Smooth muscle cell (in vitro differentiated cells): ENCODE measurements at regions not wholly inside any gene's neighbourhood (a gene's known extent, or its start where the extent isn't known, plus 50 kb on each side); places are given as distances from the start of the nearest gene placed in this dataset.

Experiments
- DNase-seq: peaks from one replicate; lab custom pipeline; 2025; ENCODE audit not compliant: unreplicated experiment; lab: John Stamatoyannopoulos, UW
- H2AFZ ChIP-seq: fragments of 200-600 bp; sonication (generic); 2 replicates; pipeline ENCODE4 v1.6.0; 2016; ENCODE audit warnings: antibody characterized with exemption, low read depth, mild to moderate bottlenecking
- H3F3A ChIP-seq: fragments of 200-600 bp; sonication (generic); 2 replicates; pipeline ENCODE4 v1.6.0; 2017; ENCODE audit warnings: antibody characterized with exemption, low read depth
- H3K27ac ChIP-seq: fragments of 200-600 bp; sonication (generic); 2 replicates; pipeline ENCODE4 v1.5.1; 2016; ENCODE audit warnings: low read depth, mild to moderate bottlenecking
- H3K27me3 ChIP-seq: fragments of 200-600 bp; sonication (generic); 2 replicates; pipeline ENCODE4 v1.6.1; 2016; ENCODE audit warnings: low read depth, mild to moderate bottlenecking
- H3K36me3 ChIP-seq: fragments of 200-600 bp; sonication (generic); 2 replicates; pipeline ENCODE4 v1.5.1; 2016; ENCODE audit warnings: low read depth
- H3K4me1 ChIP-seq: fragments of 200-600 bp; sonication (generic); 2 replicates; pipeline ENCODE4 v1.5.1; 2016; ENCODE audit warnings: low read depth
- H3K4me2 ChIP-seq: fragments of 200-600 bp; sonication (generic); 2 replicates; pipeline ENCODE4 v1.6.0; 2016; ENCODE audit warnings: mild to moderate bottlenecking
- H3K4me3 ChIP-seq: fragments of 200-600 bp; sonication (generic); 2 replicates; pipeline ENCODE4 v1.5.1; 2016; ENCODE audit warnings: mild to moderate bottlenecking
- H3K79me2 ChIP-seq: fragments of 200-600 bp; sonication (generic); 2 replicates; pipeline ENCODE4 v1.6.0; 2016; ENCODE audit warnings: low read depth, mild to moderate bottlenecking
- H3K9ac ChIP-seq: fragments of 200-600 bp; sonication (generic); 2 replicates; pipeline ENCODE4 v1.6.0; 2016; ENCODE audit warnings: low read depth
- H3K9me3 ChIP-seq: fragments of 200-600 bp; sonication (generic); replicated peaks from 2 replicates; pipeline ENCODE4 v1.5.1; 2016; ENCODE audit warnings: low read depth
- H4K20me1 ChIP-seq: fragments of 200-600 bp; sonication (generic); 2 replicates; pipeline ENCODE4 v1.6.0; 2016; ENCODE audit warnings: low read depth
- WGBS: methylation state at CpG from one replicate; pipeline ENCODE4 v1.1.7; 2016; ENCODE audit warnings: low lambda C conversion rate; 5-methylcytosine and 5-hydroxymethylcytosine counted together
- TF ChIP-seq, protein P1 (sequence below): fragments of 200-600 bp; sonication (generic); IDR thresholded peaks from 2 replicates; pipeline ENCODE4 v1.5.1; 2017; ENCODE audit warnings: borderline replicate concordance, mild to moderate bottlenecking, antibody characterized with exemption; ENCODE audit not compliant: insufficient read depth, poor library complexity, severe bottlenecking

- Histone ChIP-seq H3K36me3 (no peaks in the 10 kb centered on the region), H3K79me2 (no peaks in the 10 kb centered on the region), H3K9ac (no peak overlapping the region), H3K4me3 (no peak overlapping the region), H2AFZ (no peak overlapping the region), H3K4me1 (peaks cover 13% of the 10 kb centered on the region), H4K20me1 (no peaks in the 10 kb centered on the region), H3K27me3 (no peaks in the 10 kb centered on the region), H3K4me2 (no peak overlapping the region), H3K9me3 (no peaks in the 10 kb centered on the region), H3K27ac (no peak overlapping the region), H3F3A (no peaks in the 10 kb centered on the region)
- 47% methylated on average over 6 of the region's 6 CpGs for WGBS
- no peak for DNase-seq
- TF ChIP-seq, protein P1, sequence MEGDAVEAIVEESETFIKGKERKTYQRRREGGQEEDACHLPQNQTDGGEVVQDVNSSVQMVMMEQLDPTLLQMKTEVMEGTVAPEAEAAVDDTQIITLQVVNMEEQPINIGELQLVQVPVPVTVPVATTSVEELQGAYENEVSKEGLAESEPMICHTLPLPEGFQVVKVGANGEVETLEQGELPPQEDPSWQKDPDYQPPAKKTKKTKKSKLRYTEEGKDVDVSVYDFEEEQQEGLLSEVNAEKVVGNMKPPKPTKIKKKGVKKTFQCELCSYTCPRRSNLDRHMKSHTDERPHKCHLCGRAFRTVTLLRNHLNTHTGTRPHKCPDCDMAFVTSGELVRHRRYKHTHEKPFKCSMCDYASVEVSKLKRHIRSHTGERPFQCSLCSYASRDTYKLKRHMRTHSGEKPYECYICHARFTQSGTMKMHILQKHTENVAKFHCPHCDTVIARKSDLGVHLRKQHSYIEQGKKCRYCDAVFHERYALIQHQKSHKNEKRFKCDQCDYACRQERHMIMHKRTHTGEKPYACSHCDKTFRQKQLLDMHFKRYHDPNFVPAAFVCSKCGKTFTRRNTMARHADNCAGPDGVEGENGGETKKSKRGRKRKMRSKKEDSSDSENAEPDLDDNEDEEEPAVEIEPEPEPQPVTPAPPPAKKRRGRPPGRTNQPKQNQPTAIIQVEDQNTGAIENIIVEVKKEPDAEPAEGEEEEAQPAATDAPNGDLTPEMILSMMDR: no peak
Observed at GRCh38 chr2:45263147-45263546, 253.9 kb upstream of the SIX2 start.

- 63% methylated on average over 4 of the region's 4 CpGs for WGBS
- Histone ChIP-seq H3K9me3 (no peaks in the 10 kb centered on the region), H3K79me2 (no peaks in the 10 kb centered on the region), H3F3A (no peaks in the 10 kb centered on the region), H3K27ac (no peak overlapping the region), H3K36me3 (no peaks in the 10 kb centered on the region), H3K4me2 (no peak overlapping the region), H4K20me1 (no peaks in the 10 kb centered on the region), H3K27me3 (no peaks in the 10 kb centered on the region), H3K9ac (no peak overlapping the region), H2AFZ (no peak overlapping the region), H3K4me1 (peaks cover 27% of the 10 kb centered on the region), H3K4me3 (no peak overlapping the region)
- TF ChIP-seq, protein P1: no peak
- no peak for DNase-seq
Observed at GRCh38 chr2:45261746-45262145, 252.5 kb upstream of the SIX2 start.

DNA sequence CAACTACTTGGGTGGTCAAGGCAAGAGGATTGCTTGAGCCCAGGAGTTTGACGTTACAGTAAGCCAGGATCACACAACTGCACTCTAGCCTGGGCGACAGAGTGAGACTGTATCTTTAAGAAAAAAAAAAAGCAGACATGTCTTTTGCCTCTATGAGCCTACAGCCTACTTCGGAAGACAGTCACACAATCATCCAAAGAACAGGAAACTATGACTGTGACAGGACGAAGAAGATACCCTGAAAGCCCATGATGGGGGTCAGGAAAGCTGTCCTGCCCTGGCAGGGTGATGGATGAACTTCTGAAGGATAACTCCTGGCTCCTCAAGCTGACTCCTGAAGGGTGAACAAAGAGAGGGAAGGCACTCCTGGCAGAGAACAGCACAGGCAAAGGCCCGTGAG, 251.7 kb upstream of the SIX2 start:
- H3K36me3 ChIP-seq: no peaks in the 10 kb centered on the region
- H3K9me3 ChIP-seq: no peaks in the 10 kb centered on the region
- no peak overlapping the region for H3K27ac ChIP-seq
- H3K4me2 ChIP-seq: no peak overlapping the region
- TF ChIP-seq, protein P1: no peak
- H3K27me3 ChIP-seq: no peaks in the 10 kb centered on the region
- no peaks in the 10 kb centered on the region for H3F3A ChIP-seq
- H3K9ac ChIP-seq: no peak overlapping the region
- H3K4me1 ChIP-seq: peaks cover 30% of the 10 kb centered on the region
- WGBS: 50% methylated on average over 5 of the region's 5 CpGs
- H2AFZ ChIP-seq: no peak overlapping the region
- no peak overlapping the region for H3K4me3 ChIP-seq
- H3K79me2 ChIP-seq: no peaks in the 10 kb centered on the region
- DNase-seq: no peak
- H4K20me1 ChIP-seq: no peaks in the 10 kb centered on the region

DNA sequence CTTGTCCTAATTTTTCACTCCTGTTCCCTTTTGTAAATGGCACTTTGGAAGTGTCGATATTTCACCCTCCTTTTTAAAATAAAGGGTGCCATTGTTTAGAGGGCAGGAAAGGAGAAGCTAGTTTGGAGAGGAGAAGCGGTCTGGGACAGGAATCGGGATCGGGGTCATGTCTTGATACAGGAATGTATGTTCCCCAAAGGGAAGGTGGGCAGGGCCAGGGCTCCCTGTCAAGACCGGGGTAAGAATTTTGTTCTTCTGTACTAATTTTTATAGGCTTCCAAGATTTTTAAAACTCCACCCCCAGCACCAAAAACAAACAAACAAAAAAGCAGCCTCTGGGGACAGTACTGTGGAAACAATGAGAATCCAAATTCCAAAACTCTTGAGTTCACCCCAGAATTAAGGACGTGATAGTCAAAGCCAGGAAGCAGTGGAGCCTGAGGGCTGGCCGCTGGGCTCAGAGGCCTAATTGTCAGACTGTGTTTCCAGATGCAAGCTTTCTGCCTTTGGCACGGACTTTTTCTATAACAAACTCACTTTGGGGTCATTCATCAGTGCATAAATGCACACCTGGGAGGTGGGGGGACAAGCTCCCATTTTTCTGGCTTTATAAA, 250.4 kb upstream of the SIX2 start:
- no peak overlapping the region for H3K4me2 ChIP-seq
- H2AFZ ChIP-seq: no peak overlapping the region
- DNase-seq: no peak
- no peaks in the 10 kb centered on the region for H3F3A ChIP-seq
- no peaks in the 10 kb centered on the region for H3K9me3 ChIP-seq
- no peak overlapping the region for H3K9ac ChIP-seq
- no peaks in the 10 kb centered on the region for H3K27me3 ChIP-seq
- no peaks in the 10 kb centered on the region for H3K36me3 ChIP-seq
- no peaks in the 10 kb centered on the region for H3K79me2 ChIP-seq
- 81% methylated on average over 8 of the region's 8 CpGs for WGBS
- H3K4me3 ChIP-seq: no peak overlapping the region
- no peak overlapping the region for H3K27ac ChIP-seq
- H4K20me1 ChIP-seq: no peaks in the 10 kb centered on the region
- H3K4me1 ChIP-seq: peaks cover 30% of the 10 kb centered on the region
- TF ChIP-seq, protein P1: no peak
